NCI-H2171 treated with DMSO at 0.1 percent for 48 hours (cell line): ENCODE measurements at regions not wholly inside any gene's neighbourhood (a gene's known extent, or its start where the extent isn't known, plus 50 kb on each side); places are given as distances from the start of the nearest gene placed in this dataset.

ENCODE experiments used
- DNase-seq: peaks from one replicate; lab custom pipeline; 2025; lab: John Stamatoyannopoulos, UW

DNA sequence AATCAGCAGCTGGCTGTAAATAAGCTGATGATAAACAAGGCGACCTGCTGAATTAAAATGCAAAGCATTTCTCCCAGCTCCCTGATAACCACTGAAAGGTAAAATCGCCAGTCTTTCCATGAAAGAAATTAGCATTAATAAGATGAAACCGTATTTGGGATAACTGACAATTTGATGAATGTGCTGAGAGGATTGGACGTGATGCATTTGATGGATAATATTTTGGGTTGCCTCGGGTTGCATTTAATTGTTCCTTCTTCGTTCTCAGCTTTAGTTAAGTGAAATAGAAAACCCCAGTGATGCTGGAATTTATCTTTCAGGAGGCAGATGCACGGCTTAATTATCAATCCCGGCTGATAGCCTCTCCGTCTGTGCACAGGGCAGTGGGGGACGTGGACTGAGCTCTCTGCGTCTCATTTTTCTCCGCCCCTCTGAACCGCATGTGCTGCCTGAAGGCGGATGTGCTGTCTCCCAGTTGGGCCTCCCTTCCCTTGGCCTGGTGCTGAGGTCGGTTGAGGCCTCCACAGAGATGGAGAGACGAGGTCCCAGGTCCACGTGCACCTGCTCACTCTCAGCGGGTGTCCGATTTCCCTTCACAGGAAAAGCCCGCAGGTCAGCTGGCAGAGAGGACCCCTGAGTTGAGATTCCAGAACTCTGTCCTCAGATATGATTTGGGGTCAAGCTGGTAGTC lies 846.2 kb downstream of the BRD1 start:
- DNase-seq, result no peak

DNA sequence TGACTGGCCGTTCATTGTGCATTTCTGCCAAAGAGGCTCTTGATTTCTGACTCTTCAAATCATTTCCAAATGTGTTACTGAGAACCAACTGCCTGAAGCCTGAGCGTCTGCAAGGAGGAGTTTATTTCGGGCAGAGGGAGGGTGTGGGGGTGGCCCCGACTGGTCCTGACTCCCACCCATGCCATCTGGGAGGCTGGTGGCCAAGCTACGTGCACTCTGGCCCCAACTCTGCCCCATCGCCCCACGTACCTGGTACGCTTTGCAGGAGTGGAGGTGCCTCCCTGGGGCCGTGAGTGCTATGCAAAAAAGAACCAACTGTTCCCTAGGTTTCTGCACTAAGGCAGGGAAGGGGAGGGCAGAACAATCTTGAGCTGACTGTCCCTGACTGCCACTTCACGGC lies 846.8 kb downstream of the BRD1 start:
- DNase-seq, result no peak

DNA sequence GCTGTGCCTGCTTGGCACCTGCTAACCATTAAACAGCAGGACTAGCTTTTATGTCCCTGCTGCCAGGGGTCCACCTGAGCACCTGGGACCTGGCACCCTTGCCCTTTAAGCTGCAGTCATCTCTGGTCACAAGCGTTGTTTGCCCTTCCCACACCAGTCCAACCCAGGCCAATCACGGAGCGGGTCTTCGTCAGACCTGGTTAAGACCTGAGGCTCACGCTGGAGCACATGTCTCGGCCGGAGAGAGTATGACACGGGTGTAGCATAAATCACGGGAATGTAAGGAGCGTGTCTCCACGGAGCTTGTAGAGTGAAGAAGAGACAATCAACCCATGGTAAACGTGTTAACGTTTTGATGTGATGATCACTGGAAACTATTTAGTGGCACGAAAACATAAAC lies 847.3 kb downstream of the BRD1 start:
- no peak for DNase-seq

DNA sequence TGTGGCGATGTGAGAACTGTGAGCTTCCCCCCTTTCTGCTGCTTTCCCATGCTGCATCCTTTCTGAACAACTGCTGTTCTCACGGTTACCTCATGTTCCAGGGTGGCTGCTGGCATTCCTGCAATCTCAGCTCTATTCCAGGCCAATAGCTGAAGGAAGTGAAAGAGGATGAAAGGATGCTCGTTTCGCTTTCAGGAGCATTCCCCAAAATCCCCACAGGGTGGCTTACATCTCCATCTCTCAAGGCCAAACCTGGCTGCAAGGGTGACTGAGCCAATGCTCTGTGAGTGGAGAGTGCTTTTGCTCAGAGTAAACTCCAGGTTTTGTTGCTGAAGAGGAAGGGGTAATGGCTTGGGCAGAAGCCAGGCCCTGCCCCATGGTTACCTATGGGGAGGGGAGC lies 848.2 kb downstream of the BRD1 start:
- peak; percentile 73 for DNase-seq

DNA sequence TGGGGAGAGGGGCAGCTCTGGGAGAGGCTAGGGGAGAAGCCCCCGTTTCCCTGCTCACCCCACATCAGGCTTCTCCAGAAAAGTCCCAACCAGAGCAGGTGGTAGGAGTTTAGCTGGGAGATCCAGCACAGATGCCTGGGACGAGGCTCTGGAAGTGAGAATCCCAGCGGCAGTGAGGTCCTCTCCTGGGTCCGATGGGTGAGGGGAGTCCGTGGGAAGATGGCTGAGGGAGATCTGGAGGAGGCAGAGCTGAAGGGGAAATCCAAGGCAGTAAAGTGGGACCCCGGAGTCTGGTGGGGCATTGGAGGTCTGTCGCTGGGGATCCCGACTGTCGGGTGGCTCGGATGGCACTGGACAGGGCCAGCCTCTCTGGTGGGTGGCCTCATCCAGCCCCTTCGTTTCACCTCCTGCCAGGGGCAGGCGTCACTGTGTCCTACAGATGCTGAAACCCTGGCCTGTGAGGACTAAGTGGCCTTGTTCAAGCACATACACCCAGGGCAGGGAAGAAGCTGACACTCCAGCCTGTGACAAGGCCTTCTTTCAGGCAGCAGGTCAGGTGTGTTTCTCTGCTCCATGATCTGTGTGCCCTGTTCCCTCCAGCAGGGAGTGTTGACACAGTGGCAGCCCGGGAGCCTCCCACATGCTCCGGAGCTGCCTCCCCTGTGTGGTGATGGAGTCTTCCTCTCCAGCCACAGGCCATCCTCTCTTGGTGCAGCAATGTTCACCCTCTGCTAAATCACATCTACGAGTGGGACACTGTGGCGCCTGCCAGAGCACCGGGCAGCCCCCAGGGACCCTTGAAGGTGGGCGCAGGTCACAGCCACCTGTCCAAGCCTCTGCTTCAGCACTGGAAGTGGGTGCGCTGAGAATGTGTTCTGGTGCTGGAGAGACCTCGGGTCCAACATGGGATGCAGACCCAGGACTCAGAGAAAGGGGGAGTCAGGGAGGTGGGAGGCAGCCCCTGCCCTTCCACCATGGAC lies 850.8 kb downstream of the BRD1 start:
- no peak for DNase-seq

DNA sequence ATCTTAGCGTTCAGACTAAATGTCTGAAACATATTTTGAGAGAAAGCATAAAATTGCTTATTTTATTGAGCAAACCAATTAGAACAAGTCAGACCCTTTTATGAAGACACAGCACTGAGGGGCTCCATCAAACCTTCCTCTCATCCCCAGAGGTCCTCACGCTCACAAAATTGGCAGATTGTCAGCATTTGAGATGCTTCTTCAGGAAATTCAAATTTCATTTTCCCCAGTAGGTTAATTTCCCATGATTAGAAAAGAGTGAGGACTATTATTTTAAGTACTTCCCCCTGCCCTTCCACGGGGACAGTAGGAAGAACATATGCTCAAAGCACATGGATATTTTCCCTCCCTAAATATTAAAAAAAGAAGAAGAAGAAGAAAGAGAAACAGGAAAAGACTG lies 851.8 kb downstream of the BRD1 start:
- no peak for DNase-seq

DNA sequence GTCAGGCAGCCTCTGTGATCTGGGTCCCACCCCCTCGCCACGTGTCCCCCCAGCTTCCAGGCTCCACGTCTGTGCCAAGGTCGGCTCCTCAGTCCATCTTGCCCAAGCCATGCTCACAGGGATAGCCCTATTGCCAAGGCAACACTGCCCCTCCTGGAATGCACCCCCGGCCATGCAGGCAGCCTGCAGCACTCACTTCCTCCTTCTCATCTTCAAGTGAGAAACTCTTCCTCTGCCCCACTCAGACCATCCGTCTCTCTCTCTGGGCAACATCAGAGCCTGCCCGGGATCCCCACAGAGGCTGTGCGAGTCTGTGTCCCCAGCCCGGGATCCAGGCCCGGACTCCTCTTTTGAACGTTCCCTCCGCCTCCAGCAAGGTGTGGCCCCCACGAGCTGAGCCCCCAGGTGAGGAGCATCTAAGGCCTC lies 852.3 kb downstream of the BRD1 start:
- no peak for DNase-seq

DNA sequence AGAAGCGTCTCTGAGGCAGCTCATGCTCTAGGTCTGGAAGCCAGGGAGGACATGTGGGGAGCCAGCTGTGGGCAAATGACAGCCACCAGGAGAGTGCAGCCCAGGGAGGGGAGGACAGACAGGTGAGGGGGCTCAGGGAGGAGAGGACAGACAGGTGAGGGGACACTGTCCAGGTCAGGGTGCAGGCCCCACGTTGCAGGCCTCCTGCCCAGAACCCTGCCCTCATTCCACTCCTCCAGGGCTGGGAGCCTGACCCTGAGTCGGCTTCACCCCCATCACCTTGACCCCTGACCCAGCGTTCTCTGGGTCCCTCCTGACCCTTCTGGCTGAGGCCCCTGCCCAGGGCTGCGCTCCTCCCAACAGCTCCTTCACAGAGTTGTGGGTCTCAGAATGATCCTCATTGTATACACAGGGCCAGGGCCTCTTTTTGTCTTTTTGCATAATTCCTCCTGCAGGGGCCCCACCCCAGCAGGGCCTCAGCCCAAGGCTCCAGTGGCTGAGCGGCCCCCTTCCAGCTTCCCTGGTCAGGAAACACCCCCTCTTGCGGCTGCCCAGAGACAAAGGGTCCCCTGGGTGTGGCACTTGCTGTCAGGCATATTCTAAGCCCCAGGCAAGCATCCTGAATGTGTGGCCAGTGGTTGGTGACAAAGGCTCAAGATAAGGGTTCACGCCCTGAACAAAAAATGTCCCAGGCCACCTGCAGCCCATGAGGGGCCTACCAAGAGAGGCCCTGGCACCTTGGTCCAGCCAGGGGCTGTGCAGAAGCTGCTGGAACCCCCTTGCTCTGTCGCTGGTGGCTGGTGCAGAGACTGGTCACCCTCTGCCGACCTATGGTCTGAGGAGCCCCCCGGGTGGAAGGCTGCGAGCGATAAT lies 853.0 kb downstream of the BRD1 start:
- no peak for DNase-seq

DNA sequence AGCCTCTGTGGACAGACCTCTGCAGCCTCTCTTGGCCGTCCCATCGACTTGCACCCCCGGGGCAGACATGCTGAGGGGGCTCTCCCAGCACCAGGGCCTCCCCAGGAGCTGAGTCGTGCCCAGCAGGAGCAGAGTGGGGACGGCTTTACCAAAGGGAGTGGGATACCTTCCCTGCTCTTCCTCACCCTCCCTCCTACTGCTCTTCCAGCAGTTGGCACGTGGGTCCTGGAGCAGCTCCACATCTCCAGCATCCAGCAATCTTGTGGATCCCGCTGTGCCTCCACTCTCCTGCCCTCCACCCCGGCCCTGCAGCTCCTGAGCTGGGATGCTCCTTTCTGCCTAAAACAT lies 854.0 kb downstream of the BRD1 start:
- no peak for DNase-seq

DNA sequence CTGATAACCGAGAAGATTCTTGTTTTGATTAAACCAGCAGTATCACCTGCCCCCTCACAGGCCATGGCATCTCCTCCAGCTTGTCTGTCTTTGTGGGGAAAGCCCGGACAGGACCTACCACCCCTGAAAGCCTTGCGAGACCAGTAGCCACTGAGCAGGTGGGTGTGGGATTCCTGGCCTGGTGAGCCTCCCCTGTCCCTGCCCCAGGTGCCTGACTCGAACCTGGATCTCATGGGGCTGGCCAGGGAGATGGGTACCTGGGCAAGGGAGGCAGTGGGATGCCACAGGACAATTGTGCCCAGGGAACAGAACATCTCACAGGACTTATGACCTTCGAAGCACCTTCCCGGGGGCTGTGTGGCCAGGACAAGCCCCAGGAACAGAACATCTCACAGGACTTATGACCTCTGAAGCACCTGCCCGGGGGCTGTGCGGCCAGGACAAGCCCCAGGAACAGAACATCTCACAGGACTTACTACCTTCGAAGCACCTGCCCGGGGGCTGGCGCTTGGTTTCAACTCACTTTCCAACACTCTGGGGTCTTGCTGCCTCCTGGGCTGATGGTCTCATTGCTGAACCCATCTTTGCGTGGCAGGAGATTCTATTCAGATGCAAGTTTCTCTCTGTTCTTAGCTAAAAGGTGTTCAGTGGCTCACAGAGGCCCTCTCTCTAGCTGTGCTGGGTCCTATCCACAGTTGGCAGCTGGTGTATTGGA lies 854.5 kb downstream of the BRD1 start:
- DNase-seq, result no peak

DNA sequence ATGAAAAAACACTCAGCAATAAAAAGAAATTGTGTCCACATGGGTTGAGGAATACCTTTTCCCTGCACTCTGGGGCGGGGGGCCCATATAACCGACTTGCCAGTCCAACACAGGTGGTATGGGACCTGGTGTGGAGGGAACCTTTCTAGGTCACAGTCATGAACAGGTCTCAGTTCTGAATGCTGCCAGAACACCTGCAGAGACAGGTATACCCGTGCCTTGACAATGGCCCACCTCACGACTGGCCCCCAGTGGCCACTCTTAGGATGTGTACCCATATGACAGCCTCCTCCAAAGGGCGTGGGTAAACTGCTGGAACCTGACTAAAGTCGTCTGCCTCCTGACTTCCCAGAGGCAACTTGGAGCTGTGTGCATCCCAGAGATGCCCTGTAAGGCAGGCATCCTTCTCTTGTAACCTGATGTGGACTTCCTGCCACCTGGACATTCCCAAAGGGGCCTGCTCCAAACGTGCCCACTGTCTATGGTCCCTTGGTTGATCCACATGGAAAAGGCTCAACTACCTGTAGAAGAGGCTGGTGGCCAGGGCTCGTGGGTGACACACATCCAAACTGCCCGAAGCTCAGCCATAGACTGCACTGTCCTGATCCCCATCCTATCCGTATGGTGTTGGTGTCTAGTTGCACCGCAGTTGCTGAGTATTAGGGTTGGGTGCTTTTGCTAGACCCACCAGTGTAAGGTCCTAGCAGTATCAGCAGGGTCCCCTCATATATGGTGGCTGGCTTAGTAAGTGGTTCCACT lies 859.3 kb downstream of the BRD1 start:
- no peak for DNase-seq

DNA sequence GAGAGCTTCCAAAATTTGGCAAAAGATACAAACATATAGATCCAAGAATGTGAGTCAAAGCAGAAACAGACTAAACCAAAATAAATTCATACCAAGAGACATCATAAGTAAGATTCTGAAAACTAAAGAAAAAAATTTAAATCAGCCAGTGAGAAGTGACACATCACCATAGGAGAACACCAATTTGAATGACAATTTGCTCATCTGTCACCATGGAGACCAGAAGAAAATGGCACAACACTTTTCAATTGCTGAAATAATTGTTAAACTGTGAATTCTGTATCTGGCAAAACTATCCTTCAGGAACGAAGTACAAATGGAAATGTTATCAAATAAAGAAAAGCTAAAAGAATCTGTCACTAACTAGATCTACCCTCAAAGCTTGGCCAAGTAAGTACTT lies 864.3 kb downstream of the BRD1 start:
- no peak for DNase-seq

DNA sequence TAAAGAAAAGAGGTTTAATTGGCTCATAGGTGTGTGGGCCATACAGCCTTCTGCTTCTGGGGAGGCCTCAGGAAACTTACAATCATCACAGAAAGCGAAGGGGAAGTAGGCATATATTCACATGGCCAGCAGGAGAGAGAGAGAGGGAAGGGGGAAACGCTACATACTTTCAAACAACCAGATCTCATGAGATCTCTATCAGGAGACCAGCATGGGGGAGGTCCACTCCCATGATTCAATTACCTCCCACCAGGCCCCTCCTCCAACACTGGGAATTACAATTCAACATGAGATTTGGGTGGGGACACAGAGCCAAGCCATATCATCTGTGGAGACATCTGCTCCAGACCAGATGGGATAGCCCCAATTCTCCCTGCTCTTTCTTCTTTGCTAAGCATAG lies 866.0 kb downstream of the BRD1 start:
- no peak for DNase-seq

DNA sequence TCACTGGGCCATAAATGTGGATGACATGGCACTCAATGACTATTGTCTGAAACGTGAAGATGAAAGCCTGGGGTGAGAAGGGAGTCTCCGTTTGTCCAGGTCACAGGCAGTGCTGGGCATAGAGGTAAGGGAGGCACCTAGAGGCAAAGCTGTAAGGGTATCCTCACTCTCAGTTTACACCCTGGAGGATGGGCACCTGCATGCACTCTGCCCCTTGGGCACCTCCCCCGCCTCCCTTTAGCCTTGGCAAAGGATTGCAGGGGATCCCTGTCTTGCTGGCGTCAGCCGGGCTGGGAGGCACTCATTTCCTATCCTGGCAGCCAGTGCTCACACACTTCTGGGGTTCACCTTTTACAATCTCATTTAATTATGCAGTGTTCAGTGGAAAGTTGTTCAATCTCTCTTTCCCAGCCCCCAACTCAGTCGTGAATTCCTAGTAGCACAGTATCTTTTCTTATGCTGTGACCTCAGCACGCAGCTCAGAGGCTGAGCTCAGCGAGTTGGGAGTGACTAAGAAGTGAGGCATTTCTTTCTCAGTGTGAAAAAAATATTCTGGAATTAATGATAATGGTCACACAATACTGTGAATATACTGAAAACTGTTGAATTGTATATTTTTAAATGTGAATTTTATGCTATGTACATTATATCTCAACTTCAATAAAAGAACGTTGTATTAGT lies 866.6 kb downstream of the BRD1 start:
- DNase-seq, result no peak

DNA sequence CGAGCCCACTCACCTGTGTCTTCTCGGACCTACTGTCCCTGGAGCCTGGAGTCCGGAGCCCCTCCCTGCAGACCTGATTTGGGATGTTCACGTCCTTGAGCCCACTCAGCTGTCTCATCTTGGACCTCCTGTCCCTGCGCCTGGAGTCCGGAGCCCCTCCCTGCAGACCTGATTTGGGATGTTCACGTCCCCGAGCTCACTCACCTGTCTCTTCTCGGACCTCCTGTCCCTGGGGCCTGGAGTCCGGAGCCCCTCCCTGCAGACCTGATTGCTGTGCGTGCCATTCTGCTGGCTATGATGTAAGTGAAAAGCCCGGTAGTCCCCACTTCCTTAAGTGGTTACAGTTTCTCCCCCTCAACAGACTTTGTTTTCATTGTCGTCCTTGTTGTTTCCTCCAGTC lies 867.1 kb downstream of the BRD1 start:
- DNase-seq, result no peak

DNA sequence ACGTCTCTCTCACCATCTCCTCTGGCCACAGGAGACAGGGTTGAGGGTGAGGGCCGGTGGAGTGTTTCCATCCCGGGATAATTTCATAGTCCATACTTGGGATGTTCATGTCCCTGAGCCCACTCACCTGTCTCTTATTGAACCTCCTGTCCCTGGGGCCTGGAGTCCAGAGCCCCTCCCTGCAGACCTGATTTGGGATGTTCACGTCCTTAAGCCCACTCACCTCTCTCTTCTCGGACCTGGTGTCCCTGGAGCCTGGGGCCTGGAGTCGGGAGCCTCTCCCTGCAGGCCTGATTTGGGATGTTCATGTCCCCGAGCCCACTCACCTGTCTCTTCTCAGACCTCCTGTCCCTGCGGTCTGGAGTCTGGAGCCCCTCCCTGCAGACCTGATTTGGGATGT lies 868.2 kb downstream of the BRD1 start:
- DNase-seq, result no peak

DNA sequence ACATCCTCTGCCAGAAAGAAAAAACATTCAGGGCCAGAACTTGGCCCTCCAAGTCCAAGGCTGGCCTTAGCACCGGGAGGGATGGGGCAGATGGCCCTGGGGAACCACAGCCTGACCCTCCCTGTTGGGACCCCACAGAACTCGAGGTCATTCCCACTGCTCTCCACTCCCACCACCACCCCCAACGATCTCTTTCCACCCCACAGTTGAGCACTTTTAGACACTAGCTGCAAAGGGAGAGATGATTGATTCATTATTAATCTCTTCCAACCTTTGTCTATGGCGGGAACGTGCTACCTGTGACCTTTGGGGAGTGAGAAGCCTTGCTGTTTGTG lies 869.7 kb downstream of the BRD1 start:
- DNase-seq, result no peak

DNA sequence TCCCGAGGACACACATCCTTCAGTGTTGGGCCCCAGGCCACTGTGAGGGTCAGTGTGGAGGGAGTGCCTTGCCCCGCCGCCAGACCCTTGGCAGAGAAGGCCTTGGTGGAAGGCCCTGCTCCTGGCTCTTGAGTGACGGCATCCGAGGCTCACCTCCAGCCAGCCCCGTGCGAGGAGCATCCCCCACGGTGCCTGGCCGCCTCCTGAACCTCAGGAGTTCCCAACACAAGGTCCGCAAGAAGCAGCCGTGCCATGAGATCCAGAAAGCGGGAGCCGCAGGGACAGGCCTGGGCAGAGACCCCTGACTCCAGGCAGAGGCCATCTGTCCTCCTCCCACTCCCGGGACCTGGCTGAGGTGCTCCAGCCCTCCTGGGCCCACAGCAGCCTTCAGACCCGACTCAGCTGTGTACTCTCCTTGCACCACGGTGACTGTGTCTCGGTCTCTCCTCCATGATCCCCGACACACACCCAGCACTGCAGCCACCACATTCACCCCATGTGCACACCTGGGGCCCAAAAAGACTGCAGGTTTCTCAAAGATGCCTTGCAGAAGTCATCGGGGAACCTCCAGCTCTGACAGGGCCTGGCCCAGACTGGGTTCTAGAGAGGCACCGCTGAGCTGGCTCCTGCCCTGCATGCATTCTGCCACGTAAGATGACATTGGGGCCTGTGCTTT lies 870.2 kb downstream of the BRD1 start:
- no peak for DNase-seq

DNA sequence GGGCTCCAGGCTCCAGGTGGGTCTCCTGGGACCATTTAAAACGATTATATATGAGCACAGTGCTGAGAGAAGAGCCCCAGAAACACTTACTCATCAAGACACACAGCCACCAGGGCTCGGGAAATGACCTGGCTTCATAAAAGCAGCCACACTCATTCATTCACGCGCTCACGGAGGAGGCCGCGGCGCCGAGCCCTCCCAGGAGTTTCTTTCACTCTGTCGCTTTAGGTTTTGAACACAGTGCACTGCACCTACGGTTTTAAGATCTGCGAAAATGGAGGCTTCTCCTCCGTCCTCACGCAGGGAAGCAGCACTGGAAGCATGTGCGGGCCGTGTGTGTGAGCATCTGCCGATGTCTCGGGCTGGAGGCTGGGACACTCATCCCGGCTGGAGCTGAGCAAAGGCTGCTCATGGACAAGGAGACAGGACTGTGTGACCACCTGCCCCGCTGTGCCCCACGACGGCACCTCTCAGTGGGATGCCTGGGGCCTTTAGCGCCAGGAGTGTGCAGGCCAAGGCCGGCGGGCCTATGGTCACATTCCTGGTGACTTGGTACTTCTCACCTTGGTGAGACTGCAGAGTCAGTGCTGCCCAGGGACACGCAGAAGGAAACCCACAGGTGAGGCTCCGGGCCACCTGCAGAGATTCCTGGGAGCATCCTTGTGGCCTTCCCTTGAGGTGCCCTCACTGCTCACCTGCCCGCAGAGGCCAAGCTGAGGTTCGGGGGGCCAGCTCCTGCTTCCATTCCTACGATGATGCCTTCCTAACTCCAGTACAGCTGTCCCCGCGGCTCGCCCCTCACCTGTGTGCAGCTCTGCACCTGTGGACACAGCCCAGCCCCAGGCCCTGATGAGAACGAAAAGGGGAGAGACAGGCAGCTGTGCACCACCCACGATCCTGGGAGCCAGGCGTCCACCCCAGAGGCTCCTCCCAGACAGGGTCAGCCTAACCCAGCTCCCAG lies 872.0 kb downstream of the BRD1 start:
- DNase-seq, result no peak
